Right lobe of liver (tissue), 4 donors: ENCODE measurements at regions not wholly inside any gene's neighbourhood (a gene's known extent, or its start where the extent isn't known, plus 50 kb on each side); places are given as distances from the start of the nearest gene placed in this dataset.

ENCODE experiments used
- CTCF ChIP-seq, 4 donors: fragments of 200-600 bp in 3 of 4; fragments of 450-650 bp in 1 of 4; IDR thresholded peaks; one replicate each; pipeline versions ENCODE4 v1.5.1 to v1.8.0; 2016 to 2022; ENCODE audit warnings: antibody characterized with exemption in 4 of 4, mild to moderate bottlenecking in 2 of 4
- POLR2A ChIP-seq: fragments of 450-650 bp; IDR thresholded peaks from one replicate; pipeline ENCODE4 v1.6.1; 2017; ENCODE audit warnings: antibody characterized with exemption, mild to moderate bottlenecking
- donor health status: DM: no; HTN: no; CAD: no.
- donor health status: DM: no; HTN: no; CAD: no.
- donor health status: DM: no; HTN: yes; CAD: no.

GRCh38 chr7:12809476-12809875, 122.0 kb downstream of the ARL4A start:
- TF ChIP-seq POLR2A, result no peak
- TF ChIP-seq CTCF (IDR thresholded peaks at IDR 0.05), result no peak
